ENCODE measurements at regions not wholly inside any gene's neighbourhood (a gene's known extent, or its start where the extent isn't known, plus 50 kb on each side); places are given as distances from the start of the nearest gene placed in this dataset.
A peak's percentile ranks its signal among the peaks of the same experiment; 100 is the strongest.

DNA sequence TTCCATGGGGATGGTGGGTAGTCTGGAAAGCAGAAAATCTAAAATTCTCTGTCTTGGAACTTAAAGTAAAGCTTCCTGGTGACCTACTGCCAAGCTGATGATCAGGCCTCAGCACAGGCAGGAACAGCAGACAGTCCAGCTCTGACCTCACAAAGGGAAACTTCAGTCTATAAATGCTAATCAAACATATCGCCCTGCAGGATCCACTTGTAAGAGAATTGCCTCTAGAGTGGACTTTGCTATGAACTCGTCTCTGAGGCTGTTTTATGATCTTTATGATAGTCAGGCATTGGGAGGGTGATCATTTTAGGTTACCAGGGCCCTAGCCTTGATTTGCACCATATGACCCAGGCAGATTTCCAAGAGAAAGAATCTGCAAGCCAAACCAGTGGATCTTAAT lies 67.6 kb upstream of the SELENOP start:
- Histone ChIP-seq H3K27ac (peak overlapping the region in 1 of 4 donors; percentile 64), H3K4me3 (no peak overlapping the region), H3K27me3 (no peaks in the 10 kb centered on the region), H3K9me3 (no peaks in the 10 kb centered on the region), H3K36me3 (no peaks in the 10 kb centered on the region), H3K4me1 (peaks cover 0 to 32% (median 4%) of the 10 kb centered on the region in 4 donors)
- 43 to 61% methylated on average over 2 of the region's 2 CpGs for WGBS, 2 donors
- no peak for TF ChIP-seq EP300 (IDR thresholded peaks at IDR 0.05)
- no peak for TF ChIP-seq POLR2A (IDR thresholded peaks at IDR 0.05)
- TF ChIP-seq, protein P1, sequence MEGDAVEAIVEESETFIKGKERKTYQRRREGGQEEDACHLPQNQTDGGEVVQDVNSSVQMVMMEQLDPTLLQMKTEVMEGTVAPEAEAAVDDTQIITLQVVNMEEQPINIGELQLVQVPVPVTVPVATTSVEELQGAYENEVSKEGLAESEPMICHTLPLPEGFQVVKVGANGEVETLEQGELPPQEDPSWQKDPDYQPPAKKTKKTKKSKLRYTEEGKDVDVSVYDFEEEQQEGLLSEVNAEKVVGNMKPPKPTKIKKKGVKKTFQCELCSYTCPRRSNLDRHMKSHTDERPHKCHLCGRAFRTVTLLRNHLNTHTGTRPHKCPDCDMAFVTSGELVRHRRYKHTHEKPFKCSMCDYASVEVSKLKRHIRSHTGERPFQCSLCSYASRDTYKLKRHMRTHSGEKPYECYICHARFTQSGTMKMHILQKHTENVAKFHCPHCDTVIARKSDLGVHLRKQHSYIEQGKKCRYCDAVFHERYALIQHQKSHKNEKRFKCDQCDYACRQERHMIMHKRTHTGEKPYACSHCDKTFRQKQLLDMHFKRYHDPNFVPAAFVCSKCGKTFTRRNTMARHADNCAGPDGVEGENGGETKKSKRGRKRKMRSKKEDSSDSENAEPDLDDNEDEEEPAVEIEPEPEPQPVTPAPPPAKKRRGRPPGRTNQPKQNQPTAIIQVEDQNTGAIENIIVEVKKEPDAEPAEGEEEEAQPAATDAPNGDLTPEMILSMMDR (IDR thresholded peaks at IDR 0.05): no peak
- DNase-seq (ENCODE audit: low spot score in 2 of 2): no peak

DNA sequence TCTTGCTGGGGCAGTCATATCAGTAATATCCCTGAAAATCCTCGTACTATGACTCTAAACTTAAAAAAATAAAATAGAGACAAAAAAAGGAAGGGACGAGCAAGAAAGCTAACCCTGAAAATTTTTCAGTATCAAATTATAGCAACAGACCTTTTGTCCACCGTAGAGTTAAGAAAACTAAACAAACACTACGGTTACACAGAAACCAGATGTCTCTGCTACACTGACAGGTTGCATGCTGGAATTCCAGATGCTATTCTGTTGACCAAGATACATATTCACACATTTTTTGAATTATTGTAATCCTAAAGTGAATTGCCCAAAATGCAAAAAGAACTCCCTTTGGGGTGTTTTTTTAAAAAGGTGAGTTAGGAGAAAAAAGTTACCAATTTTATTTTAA lies 66.9 kb upstream of the SELENOP start:
- Histone ChIP-seq H3K4me3 (no peak overlapping the region), H3K27ac (peak overlapping the region in 1 of 4 donors; percentile 32), H3K27me3 (no peaks in the 10 kb centered on the region), H3K4me1 (peaks cover 0 to 32% (median 4%) of the 10 kb centered on the region in 4 donors), H3K9me3 (no peaks in the 10 kb centered on the region), H3K36me3 (no peaks in the 10 kb centered on the region)
- 58 to 66% methylated on average over 4 of the region's 4 CpGs for WGBS, 2 donors
- TF ChIP-seq POLR2A (IDR thresholded peaks at IDR 0.05) (no peak), EP300 (IDR thresholded peaks at IDR 0.05) (no peak)
- TF ChIP-seq, protein P1 (IDR thresholded peaks at IDR 0.05): no peak
- DNase-seq (ENCODE audit: low spot score in 2 of 2): no peak

DNA sequence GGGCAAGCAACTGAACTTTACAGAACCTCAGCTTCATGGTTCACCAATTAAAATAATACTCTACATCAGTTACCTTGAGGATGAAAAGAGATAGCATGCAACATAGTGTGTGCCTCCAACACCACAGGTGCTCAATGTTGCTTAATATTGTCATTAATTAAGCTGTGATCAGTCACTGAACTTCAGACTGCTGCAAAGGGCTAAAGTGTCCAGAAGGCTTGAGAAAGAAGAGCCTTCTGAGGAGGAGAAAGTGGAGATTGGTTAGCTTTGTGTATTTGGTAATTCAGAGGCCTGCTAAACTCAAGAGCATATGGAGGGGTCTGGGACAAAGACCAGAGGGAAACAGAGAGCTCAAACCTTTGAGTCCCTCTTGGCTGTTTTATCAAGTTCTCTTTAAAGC lies 66.3 kb upstream of the SELENOP start:
- DNase-seq (ENCODE audit: low spot score in 2 of 2): no peak
- no peak overlapping the region for H3K4me3 ChIP-seq
- no peaks in the 10 kb centered on the region for H3K27me3 ChIP-seq
- peak overlapping the region in 1 of 4 donors; percentile 32 for H3K27ac ChIP-seq
- TF ChIP-seq POLR2A (IDR thresholded peaks at IDR 0.05) (no peak), EP300 (IDR thresholded peaks at IDR 0.05) (no peak)
- TF ChIP-seq, protein P1 (IDR thresholded peaks at IDR 0.05): no peak
- no peaks in the 10 kb centered on the region for H3K9me3 ChIP-seq
- peaks cover 0 to 32% (median 4%) of the 10 kb centered on the region in 4 donors for H3K4me1 ChIP-seq
- H3K36me3 ChIP-seq: no peaks in the 10 kb centered on the region

DNA sequence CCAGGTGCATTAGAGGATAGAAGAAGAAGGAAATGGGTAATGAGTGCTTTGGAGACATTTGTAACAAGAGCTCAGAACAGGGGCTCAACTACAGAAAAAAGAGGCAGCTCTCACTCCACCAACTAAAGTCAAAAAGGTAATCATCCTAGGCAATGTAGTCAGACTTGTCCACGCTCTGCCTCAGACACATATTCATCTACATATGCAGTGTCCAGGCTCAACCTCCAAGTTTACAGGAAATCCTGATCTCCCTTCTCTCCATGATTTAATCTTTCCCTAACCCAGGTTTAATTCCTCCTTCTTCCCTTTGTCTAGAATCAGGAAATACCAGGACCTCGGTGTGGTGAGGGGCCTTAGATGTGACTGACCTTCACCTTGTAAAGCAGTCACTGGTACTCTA lies 65.7 kb upstream of the SELENOP start:
- TF ChIP-seq POLR2A (IDR thresholded peaks at IDR 0.05): no peak
- no peaks in the 10 kb centered on the region for H3K36me3 ChIP-seq
- H3K9me3 ChIP-seq: no peaks in the 10 kb centered on the region
- H3K27me3 ChIP-seq: no peaks in the 10 kb centered on the region
- H3K4me1 ChIP-seq: peaks cover 0 to 32% (median 4%) of the 10 kb centered on the region in 4 donors
- WGBS, 2 donors: 76% methylated on average over 2 of the region's 2 CpGs
- no peak overlapping the region for H3K4me3 ChIP-seq
- DNase-seq (ENCODE audit: low spot score in 2 of 2): no peak
- peak overlapping the region in 1 of 4 donors; percentile 61 for H3K27ac ChIP-seq

DNA sequence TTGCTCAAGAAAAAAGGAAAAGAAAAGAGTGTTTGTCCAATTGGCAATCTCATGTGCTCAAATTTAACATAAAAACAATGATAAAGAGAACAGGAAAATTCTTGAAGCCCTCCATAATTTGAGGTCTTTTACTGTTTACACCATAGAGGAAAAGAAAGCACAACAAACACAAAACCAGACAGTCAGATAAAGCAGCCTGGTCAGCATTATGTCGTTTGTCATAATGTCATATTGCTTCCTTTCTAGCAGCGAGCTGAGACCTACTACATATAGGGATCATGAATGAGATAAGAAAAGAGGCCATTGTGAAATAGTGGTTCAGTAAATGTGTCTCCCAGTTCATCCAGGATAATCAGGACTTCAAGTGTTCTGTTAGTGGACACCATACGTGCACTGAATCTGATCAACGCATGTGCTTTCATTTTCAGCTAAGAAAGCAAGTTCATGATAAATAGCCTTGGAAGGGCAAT lies 64.7 kb upstream of the SELENOP start:
- TF ChIP-seq EP300 (IDR thresholded peaks at IDR 0.05) (peak in 1 of 2 donors; percentile 19), POLR2A (IDR thresholded peaks at IDR 0.05) (no peak)
- peak overlapping the region in 3 of 4 donors; percentile 29 to 63 (median 61) for H3K27ac ChIP-seq
- H3K4me3 ChIP-seq: peak overlapping the region in 2 of 4 donors; percentile 13 to 15
- DNase-seq (ENCODE audit: low spot score in 2 of 2): no peak
- H3K9me3 ChIP-seq: no peaks in the 10 kb centered on the region
- WGBS, 2 donors: 34 to 38% methylated on average over 4 of the region's 4 CpGs
- H3K27me3 ChIP-seq: no peaks in the 10 kb centered on the region
- peaks cover 0 to 32% (median 4%) of the 10 kb centered on the region in 4 donors for H3K4me1 ChIP-seq
- H3K36me3 ChIP-seq: no peaks in the 10 kb centered on the region

DNA sequence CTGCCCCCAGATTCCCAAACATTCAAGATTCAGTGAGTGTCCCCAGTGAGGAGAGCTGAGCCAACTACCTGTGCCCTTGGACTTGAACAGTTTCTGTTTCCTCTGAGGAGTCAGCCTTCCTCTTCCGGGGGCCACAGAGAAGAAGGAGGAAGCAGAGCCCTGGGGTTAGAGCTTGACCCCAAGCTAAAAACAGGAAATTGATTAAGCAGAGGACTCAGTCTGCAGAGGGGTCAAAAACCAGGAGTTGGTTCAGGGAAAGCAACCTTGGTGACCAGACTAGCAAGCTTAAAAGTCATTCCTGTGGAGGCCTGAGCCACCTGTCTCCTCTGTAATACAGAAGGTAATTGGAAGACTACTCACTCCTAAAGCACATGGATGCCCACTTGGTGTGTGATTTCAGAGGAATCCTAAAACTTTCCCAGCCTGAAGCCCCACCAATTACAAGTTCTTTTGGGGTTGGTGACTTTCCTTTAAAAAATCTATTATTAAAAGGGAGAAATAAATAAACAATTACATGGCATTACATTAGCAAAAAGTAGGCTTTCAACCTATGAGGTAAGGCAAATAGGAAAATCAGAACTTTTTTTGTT lies 64.2 kb upstream of the SELENOP start:
- Histone ChIP-seq H3K27ac (peak overlapping the region in 3 of 4 donors; percentile 29 to 63 (median 61)), H3K36me3 (no peaks in the 10 kb centered on the region), H3K4me1 (peaks cover 0 to 32% (median 4%) of the 10 kb centered on the region in 4 donors), H3K4me3 (peak overlapping the region in 1 of 4 donors; percentile 15), H3K9me3 (no peaks in the 10 kb centered on the region), H3K27me3 (no peaks in the 10 kb centered on the region)
- no peak for DNase-seq (ENCODE audit: low spot score in 2 of 2)
- TF ChIP-seq POLR2A (IDR thresholded peaks at IDR 0.05): no peak
- TF ChIP-seq, protein P1 (IDR thresholded peaks at IDR 0.05): no peak
- TF ChIP-seq EP300 (IDR thresholded peaks at IDR 0.05): no peak
- WGBS, 2 donors: 21 to 35% methylated on average over 1 of the region's 1 CpG
